ENCODE measurements at regions not wholly inside any gene's neighbourhood (a gene's known extent, or its start where the extent isn't known, plus 50 kb on each side); places are given as distances from the start of the nearest gene placed in this dataset.
"Not testable (repeated sequence)": the region's sequence is repeated elsewhere in the genome, so short reads cannot be mapped to it uniquely, and the experiment has no call there.

DNA sequence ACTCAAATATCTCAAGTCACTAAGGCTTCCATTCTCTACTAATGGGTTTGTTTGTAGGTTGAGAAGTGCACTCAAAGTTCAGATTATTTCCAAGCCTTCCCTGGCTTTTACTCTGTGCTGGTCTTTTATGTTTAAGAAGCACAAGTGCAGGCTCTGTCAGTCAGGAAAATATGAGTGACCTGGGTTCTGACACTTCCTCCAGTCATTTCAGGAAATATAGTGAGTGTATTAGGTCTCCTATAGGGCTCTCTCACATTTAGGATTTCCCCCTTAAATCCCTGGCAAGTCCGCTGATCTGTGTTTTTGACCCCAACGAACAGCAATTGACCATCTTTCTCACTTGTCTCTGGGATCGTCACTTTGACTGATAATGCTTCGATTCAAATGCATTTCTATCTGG is 210.2 kb downstream of the ARPP21 start:
- DNase-seq (ENCODE audit: low spot score) = no peak

DNA sequence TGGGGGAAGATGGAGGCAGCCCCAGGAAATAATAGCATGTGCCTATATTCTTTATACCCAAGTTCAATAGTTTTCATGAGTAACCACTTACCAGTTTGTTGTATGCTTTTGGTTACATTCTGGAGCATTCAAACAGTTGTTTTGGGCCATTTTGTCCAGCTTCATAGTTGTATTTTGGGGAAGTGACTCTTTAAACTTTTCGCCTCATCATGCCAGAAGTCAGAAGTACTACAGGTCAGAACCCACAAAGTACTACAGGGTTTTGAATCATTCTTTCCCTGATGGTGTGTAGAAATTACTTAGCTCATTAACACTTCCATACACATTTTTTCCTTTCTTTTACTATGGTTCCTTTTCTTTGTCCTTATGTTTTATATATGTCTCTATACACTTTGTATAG is 210.6 kb downstream of the ARPP21 start:
- DNase-seq (ENCODE audit: low spot score) = no peak

DNA sequence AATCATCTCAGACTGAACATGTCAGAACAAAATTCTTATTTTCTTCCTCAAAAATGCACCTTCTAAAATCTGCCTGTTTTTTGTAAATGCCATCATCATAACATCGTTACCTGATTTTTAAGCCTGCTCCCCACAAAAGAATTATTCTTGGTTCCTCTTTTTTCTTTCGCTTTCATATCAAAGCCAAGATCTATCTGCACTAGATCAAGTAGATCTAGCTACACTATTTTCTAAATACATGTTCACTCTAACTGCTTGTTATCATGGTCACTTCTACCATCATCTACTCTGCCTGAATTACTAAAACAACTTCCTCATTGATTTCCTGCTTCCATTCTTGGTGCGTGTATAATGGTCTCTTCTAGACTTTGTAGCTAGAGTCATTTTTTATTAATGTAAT is 217.7 kb downstream of the ARPP21 start:
- DNase-seq (ENCODE audit: low spot score) = no peak

DNA sequence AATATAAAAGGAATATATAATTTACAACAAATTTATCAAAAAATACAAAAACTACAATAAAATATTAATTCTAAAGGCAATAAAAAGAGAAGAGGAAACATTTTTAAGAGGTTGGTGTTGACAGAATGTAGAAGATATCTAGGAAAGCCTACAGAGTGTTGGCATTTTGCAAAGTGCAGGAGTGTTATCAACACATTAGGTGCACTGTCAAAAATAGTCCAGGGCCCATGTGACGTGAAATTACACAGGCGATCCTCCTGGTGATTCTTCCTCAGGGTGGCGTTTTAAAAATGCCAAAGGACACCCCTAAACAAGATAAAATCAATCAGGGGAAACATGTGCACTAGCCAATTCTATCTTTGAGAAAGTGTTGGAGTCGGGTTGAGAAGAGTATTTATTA is 222.7 kb downstream of the ARPP21 start:
- DNase-seq (ENCODE audit: low spot score) = no peak

DNA sequence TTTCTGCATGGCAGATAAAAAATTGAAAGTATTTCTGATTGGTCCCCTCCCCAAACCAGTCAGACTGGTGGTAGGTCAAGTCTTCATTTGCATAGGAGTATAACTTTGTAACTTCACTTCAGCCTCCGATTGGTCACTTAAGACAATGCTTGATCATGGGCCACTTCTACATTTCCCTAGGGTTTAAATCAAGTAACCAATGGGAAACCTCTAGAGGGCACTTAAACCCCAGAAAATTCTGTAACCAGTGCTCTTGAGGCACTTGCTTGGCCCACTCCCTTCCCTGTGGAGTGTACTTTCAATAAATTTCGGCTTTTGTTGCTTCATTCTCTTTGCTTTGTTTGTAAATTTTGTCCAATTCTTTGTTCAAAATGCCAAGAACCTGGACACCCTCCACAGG is 225.5 kb downstream of the ARPP21 start:
- DNase-seq (ENCODE audit: low spot score) = no peak

DNA sequence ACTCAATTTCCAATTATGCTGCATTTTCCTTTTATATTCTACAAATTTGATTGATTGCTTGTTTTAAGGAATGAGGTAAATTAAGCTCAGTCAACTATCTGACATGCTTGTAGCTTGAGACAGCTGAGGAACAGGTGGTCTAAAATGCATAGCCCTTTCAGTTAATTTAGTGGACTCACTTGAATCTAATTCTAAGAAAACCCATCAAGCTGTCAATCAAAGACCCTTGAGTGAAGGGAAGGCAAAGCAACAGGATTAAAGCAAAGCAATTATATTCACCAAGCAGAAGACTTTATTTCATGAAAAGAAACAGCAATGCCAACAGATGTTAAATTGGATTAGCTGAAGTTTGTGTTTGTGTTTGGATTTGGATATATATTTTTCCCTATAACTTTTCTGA is 228.5 kb downstream of the ARPP21 start:
- DNase-seq (ENCODE audit: low spot score) = no peak

DNA sequence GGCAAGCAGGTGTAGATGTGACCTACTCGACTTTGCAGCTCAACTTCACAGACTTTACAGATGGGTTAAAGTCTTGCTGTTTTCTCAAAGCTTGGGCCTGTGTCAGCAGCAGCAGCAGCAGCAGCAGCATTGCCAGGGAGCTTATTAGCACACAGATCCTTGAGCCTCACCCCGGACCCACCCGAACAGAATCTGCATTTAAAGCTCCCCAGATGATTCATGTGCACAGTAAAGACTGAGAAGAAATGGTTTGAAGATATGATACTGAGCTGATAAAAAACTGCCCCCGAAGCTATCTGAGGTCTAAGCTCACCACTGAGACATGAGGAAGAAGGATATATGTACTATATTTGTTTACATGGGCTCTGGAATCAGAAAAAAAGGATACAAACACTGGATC is 231.7 kb downstream of the ARPP21 start:
- no peak for DNase-seq (ENCODE audit: low spot score)

DNA sequence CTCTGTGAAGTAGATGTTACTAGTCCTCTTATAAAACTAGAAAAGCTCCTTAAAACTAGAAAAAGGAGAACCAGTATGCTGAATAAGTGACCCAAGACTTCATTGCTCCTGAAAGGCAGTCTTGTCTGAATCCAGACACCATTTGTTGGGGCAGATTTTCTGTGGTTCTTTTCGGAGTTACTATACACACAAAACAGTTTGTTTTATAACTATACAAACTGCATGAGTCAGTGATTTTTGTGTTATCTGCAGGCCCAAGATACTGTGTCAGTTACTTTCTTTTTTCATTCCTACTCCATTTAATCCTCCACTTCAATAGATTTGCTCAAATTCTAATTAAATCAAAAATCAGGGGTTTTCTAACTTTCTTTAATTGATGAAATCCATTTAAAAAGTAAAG is 244.6 kb downstream of the ARPP21 start:
- DNase-seq (ENCODE audit: low spot score) = no peak

DNA sequence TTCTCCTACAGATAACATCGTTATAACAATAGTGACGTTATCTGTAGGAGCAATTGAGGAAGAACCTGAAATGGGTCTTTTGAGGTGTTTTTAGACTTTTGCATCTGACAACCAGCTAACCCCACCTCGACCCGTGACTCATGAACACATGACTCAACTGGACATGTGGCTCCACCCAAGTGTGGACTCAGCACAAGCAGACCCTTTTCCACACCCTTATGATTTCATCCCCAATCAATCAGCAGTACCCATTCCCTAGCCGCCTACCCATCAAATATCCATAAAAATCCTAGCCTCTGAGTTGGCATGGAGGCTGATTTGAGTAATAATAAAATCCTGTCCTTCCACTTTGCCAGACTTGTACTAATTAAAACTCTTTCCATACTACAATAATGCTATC is 255.4 kb downstream of the ARPP21 start:
- no peak for DNase-seq (ENCODE audit: low spot score)

DNA sequence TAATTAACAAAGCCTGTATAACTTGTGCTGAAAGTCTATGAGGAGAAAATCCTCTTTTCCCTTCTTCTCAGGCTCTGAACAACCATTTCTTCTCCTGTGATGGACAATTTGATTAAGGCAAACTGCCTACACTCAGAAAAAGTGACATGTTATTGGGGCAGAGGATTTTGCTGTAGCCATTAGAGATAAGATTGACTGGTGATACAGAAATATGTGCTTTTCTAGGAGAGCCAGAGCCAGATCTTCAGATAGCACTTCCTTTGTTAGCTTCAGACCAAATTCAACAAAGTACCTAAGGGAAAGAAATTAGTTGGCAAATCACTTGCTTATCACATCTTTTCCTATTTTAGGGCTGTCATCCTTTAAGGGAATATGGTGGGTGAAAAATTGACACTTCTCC is 259.9 kb downstream of the ARPP21 start:
- no peak for DNase-seq (ENCODE audit: low spot score)

DNA sequence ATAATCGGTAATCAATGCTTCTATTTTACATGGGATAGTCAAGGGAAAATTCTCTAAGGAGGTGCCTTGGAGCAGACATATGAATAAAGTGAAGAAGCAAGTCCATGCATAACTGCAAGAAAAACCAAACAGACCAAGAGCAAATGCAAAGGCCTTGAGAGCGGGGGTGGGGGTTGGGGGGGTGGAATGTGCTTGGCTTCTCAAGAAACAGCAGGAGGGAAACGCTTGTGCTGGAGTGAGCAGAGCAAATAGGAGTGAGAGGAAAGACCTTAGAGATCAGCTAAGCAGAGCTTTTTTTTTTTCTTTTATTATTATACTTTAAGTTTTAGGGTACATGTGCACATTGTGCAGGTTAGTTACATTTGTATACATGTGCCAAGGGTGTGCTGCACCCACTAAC is 260.8 kb downstream of the ARPP21 start:
- DNase-seq (ENCODE audit: low spot score) = no peak

DNA sequence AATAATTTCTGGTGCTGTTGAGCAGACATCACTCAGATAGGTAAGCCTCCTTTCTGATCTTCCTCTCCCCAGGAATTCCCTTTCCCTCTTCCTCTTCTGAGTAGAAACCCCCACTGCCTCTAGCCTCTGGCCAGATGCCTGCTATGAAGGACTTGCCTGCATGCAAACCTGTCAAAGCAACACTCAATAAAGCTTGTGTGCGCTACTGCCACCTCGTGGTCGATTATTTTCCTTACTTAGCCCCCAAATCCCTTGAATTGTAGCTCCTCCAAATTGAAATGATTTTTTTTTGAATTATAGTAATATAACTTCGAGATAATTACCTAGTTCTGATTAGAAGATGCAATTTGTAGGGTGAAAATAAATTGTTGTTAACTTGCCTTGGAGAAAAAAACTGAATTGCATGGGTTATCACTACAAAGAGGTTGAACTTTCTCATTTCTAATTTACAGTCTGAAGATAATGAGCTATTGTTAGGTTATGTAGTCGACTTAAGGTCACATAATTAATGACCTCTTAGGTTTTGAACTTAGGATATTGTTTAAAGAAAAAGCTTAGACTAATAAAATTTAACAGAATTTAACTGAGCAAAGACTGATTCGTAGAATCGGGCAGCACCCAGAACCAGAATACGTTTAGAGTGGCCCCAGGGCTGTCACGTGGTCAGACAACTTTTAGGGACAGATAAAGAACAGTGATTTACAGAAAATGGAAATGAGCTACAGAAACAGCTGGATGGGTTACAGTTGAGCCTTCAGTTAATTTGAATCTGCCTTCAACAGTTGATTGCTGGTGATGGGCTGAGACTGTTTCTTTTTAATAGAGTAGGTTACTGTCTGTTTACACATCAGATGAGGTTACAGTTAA is 269.3 kb downstream of the ARPP21 start:
- DNase-seq (ENCODE audit: low spot score) = peak; percentile 87

DNA sequence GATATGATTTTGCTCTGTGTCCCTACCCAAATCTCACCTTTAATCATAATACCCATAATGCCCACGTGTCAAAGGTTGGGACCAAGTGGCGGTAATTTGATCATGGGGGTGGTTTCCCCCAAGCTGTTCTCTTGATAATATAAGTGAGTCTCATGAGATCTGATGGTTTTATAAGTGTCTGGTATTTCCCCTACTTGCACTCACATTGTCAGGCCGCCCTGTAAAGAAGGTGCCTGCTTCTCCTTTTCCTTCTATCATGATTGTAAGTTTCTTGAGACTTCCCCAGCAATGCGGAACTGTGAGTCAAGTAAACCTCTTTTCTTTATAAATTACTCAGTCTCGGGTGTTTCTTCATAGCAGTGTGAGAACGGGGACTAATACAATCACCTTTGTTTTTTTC is 279.8 kb downstream of the ARPP21 start:
- DNase-seq (ENCODE audit: low spot score) = no peak

DNA sequence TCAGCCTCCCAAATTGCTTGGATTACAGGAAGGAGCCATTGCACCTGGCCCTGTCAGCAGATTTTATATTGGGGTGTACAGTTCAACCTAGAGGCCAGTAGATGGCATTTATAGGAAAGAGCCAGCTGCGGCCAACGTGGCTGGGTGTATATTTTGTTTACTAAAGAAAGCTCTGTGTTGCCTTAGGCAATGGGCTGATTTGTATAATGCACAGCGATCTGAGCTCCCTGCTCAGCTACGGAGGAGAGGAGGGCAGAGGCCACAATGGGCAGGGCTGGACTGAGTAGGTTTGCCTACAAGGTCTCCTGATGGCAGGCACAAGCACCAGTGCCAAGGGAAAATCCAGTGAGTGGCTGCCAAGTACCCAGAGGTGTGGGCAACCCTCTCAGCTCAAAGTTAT is 282.4 kb downstream of the ARPP21 start:
- DNase-seq (ENCODE audit: low spot score) = no peak

DNA sequence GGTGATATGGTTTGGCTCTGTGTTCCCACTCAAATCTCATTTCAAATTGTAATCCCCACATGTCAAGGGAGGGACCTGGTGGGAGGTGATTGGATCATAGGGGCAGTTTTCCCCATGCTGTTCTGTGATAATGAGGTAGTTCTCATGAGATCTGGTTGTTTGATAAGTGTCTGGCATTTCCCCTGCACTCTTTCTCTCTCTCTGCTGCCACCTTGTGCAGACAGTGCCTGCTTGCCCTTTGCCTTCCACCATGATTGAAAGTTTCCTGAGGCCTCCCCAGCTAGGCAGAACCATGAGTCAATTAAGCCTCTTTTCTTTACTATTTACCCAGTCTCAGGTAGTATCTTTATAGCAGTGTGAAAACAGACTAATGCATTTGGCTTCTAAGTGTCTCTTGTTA is 284.7 kb downstream of the ARPP21 start:
- not testable (repeated sequence) for DNase-seq (ENCODE audit: low spot score)

DNA sequence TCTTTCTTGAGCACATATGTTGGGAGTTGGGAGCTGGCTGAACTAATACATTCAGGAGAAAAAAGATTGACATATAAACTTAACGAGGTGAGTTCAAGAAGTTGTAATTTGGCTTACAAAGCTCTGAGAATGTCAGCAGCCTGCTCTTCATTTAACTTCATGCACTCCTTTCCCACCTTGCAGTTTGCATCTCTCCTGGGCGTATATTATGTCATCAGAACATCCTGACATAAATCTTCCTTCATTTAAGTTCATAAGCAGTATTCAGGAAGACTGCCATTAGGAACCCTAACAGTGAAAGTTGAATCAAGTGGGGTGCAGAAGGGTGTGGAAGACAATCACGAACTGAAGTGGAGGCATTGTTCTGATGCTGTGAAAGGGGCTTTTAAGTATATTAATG is 288.1 kb downstream of the ARPP21 start:
- DNase-seq (ENCODE audit: low spot score) = peak; percentile 82

DNA sequence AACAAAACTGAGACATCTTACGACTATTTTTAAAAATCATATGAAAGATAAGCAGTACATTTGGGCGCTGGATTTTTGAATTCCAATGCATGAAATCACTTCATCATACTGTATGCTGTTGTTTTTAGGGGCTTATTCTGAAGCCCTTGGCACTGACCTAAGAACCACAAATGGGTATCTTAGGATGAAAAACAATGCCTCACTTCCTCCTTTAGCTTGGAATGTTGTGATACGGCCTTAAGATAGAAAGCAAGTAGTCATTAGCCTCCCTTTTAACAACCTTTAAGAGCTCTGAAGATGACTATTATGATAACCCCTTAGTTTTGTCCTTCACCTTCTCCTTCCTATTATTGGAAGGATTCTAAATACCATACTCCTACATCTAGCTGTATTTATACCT is 289.8 kb downstream of the ARPP21 start:
- DNase-seq (ENCODE audit: low spot score) = no peak

DNA sequence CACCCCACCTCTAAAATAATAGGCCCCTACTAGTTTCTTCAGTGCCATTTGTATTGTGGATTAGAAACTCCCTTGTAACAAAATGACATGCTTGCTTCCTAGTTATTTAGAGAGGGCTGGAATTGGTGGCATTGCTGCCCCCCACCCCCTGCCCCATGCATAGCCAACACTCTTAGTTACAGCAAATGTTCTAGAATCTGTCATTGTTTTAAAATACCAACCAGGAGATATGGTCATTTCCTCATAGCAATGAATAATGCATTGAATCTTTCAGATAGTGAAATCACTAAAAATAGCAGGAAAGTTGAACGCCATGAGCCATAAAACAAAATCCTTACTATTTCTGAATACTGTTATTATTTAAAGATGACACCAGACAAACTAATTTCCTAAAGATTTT is 292.5 kb downstream of the ARPP21 start:
- DNase-seq (ENCODE audit: low spot score) = no peak

DNA sequence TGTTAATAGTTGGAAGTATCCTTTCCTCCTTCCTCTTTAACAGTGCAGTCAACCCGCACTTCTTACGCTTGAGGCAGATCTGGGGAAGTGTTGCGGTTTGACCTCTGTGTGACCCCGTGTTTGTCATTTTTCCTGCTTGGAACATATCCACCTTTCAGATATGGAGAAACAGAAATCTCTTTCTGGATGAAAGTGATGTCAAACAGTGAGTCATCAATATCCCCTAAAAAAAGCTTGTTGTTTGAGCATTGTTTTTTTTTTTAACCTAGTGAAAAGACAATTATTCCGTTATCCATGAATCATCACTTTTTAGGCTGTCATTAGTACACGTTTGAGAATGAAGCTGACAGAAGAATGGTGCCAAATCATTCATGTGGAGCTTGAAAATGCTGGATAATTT is 293.7 kb downstream of the ARPP21 start:
- DNase-seq (ENCODE audit: low spot score) = peak; percentile 89

DNA sequence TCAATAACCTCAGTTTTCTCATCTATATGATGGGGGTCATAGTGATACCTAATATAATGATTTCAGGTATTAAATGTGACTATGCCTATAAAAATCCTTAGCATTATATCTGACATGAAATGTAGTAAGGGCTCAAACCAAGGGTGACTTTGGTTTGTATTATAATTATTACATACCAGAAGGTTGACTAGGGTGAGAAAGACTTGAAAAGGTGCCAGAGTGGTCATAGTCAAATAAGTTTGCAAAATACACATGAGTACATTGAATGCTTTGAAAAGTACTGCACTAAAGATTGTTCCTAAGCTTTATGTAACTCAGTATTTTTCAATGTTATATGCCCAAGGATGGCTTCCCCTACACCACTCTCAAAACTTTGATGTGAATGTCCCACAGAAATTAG is 297.2 kb downstream of the ARPP21 start:
- no peak for DNase-seq (ENCODE audit: low spot score)

DNA sequence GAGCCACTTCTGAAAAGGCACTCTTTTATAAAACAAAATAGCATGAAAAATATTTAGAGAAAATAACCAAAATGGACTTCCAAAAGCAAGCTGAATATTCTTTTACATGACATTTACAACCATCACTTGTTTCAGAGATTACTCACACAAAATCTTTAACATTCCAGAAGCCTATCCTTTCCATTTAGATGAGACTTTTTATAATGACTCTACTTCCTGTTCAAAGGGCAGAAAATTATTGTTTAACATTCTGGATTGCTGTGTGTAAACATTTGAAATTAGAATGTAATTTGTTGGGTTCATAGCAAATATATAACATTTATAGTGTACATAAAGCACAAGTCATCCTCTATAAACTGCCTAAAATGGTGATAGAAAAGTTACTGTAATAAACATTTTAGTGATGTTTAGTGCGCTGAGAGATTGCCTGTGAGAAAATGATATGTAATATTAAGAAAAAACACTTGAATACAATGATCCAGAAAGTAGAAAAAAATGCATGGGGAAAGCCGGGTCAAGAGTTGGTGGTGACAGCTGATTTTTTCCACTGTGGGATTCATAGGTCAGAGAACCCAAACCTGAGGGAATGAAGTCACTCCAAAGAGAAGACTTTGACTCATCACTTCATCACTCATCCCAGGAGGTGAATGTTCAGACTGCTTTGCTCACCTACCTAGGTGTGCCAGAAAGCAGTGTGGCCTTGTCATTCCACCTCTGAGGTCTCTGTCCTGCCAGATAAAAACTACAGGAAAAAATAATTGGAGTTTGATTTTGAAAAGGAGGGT is 305.8 kb downstream of the ARPP21 start:
- no peak for DNase-seq (ENCODE audit: low spot score)

DNA sequence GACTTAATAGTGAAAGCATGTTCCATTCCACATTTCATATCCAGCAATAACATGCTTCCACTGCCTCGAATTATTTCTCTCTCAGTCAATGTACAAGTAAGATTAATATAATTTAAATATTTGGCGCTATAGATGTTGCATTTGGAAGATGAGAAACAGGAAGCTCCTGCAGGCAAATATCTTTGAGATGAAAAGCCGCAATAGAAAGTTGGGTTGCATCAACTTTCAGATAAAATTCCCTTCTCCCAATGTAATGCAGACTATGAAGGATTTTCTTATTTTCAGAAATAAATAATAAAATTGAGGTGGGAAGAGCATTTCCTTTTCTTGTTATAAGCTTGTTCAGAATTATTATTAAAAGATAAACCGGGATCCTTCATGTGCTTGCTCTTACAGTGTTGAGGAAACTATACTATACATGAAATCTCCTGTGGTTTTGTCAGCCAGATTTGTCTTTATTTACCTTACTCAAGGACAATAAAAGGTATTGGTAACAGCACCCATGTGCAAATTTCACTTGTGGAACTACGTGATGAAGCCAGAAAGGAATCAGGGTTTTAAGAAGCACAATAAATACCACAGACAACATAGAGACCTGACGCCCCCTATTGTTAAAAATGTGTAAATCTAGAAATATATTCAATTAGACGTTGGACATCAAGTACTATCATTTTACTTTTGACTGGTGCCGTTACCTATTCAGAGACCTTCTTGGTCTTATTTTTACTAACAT is 307.0 kb downstream of the ARPP21 start:
- peak; percentile 73 for DNase-seq (ENCODE audit: low spot score)

Data from putamen (tissue), 1 donor.